Cardiac muscle cell (in vitro differentiated cells and primary cell): ENCODE measurements at regions not wholly inside any gene's neighbourhood (a gene's known extent, or its start where the extent isn't known, plus 50 kb on each side); places are given as distances from the start of the nearest gene placed in this dataset.

Experiments used
- DNase-seq, 2 donors: peaks; one replicate each; pipeline versions ENCODE4 v3.0.0 to v3.0.0-alpha.2; 2010 to 2017; ENCODE audit warnings: low read depth in 1 of 2, low spot score in 1 of 2
- H3K27ac ChIP-seq: fragments of 200-600 bp; sonication (generic); 2 replicates; pipeline ENCODE4 v1.5.1; 2016
- H3K27me3 ChIP-seq: fragments of 200-600 bp; sonication (generic); 2 replicates; pipeline ENCODE4 v1.6.0; 2016; ENCODE audit warnings: control low read depth
- H3K36me3 ChIP-seq: fragments of 200-600 bp; sonication (generic); 2 replicates; pipeline ENCODE4 v1.5.1; 2016; ENCODE audit warnings: control low read depth
- H3K4me1 ChIP-seq: fragments of 200-600 bp; sonication (generic); 2 replicates; pipeline ENCODE4 v1.8.1; 2017; ENCODE audit warnings: low read depth, mild to moderate bottlenecking, mixed run types
- H3K4me3 ChIP-seq: fragments of 200-600 bp; sonication (generic); 2 replicates; pipeline ENCODE4 v1.5.1; 2016; ENCODE audit warnings: mild to moderate bottlenecking
- H3K9me3 ChIP-seq: fragments of 200-600 bp; sonication (generic); 2 replicates; pipeline ENCODE4 v1.5.1; 2017; ENCODE audit warnings: low read depth, mild to moderate bottlenecking, control low read depth
- CTCF ChIP-seq: IDR thresholded peaks from 2 replicates; pipeline ENCODE4 v1.5.1; 2012; ENCODE audit warnings: low read depth, mild to moderate bottlenecking, low read length

GRCh38 chr2:42877511-42877910, 85.1 kb upstream of the HAAO start:
- no peak overlapping the region for H3K27ac ChIP-seq
- DNase-seq, result peak; percentile 30 to 48
- no peak for TF ChIP-seq CTCF
- H3K36me3 ChIP-seq, result no peaks in the 10 kb centered on the region
- H3K4me1 ChIP-seq, result no peaks in the 10 kb centered on the region
- no peaks in the 10 kb centered on the region for H3K9me3 ChIP-seq
- H3K4me3 ChIP-seq, result no peak overlapping the region
- H3K27me3 ChIP-seq, result no peaks in the 10 kb centered on the region

- Histone ChIP-seq H3K9me3 (no peaks in the 10 kb centered on the region), H3K4me1 (no peaks in the 10 kb centered on the region), H3K27me3 (no peaks in the 10 kb centered on the region), H3K4me3 (no peak overlapping the region), H3K27ac (no peak overlapping the region), H3K36me3 (no peaks in the 10 kb centered on the region)
- TF ChIP-seq CTCF, result no peak
- DNase-seq, result no peak
These were observed 84.0 kb upstream of the HAAO start for GRCh38 chr2:42876326-42876751.

- Histone ChIP-seq H3K4me3 (no peak overlapping the region), H3K36me3 (no peaks in the 10 kb centered on the region), H3K27me3 (no peaks in the 10 kb centered on the region), H3K9me3 (no peaks in the 10 kb centered on the region), H3K27ac (no peak overlapping the region), H3K4me1 (no peaks in the 10 kb centered on the region)
- TF ChIP-seq CTCF, result no peak
- no peak for DNase-seq
These were observed 83.5 kb upstream of the HAAO start for GRCh38 chr2:42875880-42876279.

GRCh38 chr2:42874949-42875801, 82.8 kb upstream of the HAAO start:
- no peak for TF ChIP-seq CTCF

GRCh38 chr2:42872721-42873120, 80.3 kb upstream of the HAAO start:
- no peak for TF ChIP-seq CTCF
- no peaks in the 10 kb centered on the region for H3K9me3 ChIP-seq
- DNase-seq, result peak in 1 of 2 donors; percentile 79
- no peaks in the 10 kb centered on the region for H3K36me3 ChIP-seq
- no peak overlapping the region for H3K27ac ChIP-seq
- no peaks in the 10 kb centered on the region for H3K27me3 ChIP-seq
- H3K4me1 ChIP-seq, result no peaks in the 10 kb centered on the region
- H3K4me3 ChIP-seq, result no peak overlapping the region

More at GRCh38 chr2:42874949-42875801, 82.8 kb upstream of the HAAO start:
- no peaks in the 10 kb centered on the region for H3K36me3 ChIP-seq
- peak in 1 of 2 donors; percentile 68 for DNase-seq
- no peaks in the 10 kb centered on the region for H3K4me1 ChIP-seq
- no peak overlapping the region for H3K27ac ChIP-seq
- no peaks in the 10 kb centered on the region for H3K9me3 ChIP-seq
- no peak overlapping the region for H3K4me3 ChIP-seq
- no peaks in the 10 kb centered on the region for H3K27me3 ChIP-seq
